ENCODE measurements at regions not wholly inside any gene's neighbourhood (a gene's known extent, or its start where the extent isn't known, plus 50 kb on each side); places are given as distances from the start of the nearest gene placed in this dataset.

DNA sequence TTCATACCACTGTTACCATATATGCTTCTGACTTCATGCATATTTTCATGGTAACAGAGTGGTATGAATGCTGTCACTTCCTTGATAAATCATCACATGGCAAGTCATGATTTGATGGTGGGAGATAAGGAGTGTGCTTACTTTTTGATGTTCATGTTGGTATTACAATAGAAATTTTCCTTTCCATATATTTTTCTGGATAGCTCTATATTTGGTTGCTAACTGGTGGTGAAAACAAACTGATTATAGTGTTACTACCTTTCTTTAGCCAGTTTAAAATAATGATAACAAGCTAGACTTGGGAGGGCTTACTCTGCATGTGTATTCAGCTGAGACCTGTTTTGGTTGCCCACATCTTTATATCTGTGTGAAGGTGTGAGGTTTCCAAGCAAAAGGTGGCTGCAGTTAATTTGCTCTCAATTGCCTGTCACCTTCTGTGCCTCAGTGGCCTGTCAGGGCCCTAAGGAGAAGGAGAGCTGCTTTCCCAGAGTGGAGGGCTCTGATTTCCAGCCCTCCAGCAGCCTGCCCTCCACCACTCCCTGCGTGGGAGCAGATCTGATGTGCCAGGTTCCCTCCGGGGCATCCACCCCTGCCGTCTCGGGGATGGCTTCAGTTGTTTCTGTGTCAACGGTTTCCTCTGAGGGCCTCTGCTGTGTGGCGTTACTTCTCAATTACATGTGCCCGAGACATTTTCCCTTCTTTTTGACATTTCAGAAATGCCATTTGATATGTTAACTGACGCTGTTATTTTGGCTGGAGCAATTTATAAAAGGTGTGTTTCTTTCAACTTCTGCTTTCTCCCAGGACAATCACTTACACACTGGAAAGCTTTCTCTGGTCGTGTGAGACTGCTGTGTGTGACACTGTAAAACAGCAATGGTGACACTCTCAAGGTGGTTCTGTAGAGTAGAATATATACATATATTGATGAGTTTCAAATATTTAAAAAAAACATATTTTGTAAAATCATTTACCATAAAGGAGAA, 107.7 kb upstream of the KLF6 start:
- TF ChIP-seq MAX (IDR thresholded peaks at IDR 0.05), result no peak
- TF ChIP-seq CTCF (IDR thresholded peaks at IDR 0.05; ENCODE audit: low read depth, low read length, missing input control), result no peak
- TF ChIP-seq FOXA1 (IDR thresholded peaks at IDR 0.05), result no peak
- no peak for TF ChIP-seq RAD21 (IDR thresholded peaks at IDR 0.05)
- no peak for TF ChIP-seq EGR1 (IDR thresholded peaks at IDR 0.05; ENCODE audit: low read depth in 2 of 2)
- no peak for TF ChIP-seq SP1 (IDR thresholded peaks at IDR 0.05)
- TF ChIP-seq, protein P1, sequence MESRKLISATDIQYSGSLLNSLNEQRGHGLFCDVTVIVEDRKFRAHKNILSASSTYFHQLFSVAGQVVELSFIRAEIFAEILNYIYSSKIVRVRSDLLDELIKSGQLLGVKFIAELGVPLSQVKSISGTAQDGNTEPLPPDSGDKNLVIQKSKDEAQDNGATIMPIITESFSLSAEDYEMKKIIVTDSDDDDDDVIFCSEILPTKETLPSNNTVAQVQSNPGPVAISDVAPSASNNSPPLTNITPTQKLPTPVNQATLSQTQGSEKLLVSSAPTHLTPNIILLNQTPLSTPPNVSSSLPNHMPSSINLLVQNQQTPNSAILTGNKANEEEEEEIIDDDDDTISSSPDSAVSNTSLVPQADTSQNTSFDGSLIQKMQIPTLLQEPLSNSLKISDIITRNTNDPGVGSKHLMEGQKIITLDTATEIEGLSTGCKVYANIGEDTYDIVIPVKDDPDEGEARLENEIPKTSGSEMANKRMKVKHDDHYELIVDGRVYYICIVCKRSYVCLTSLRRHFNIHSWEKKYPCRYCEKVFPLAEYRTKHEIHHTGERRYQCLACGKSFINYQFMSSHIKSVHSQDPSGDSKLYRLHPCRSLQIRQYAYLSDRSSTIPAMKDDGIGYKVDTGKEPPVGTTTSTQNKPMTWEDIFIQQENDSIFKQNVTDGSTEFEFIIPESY (IDR thresholded peaks at IDR 0.05), result no peak

All from liver (tissue), 3 donors.